ENCODE measurements at regions not wholly inside any gene's neighbourhood (a gene's known extent, or its start where the extent isn't known, plus 50 kb on each side); places are given as distances from the start of the nearest gene placed in this dataset.

DNA sequence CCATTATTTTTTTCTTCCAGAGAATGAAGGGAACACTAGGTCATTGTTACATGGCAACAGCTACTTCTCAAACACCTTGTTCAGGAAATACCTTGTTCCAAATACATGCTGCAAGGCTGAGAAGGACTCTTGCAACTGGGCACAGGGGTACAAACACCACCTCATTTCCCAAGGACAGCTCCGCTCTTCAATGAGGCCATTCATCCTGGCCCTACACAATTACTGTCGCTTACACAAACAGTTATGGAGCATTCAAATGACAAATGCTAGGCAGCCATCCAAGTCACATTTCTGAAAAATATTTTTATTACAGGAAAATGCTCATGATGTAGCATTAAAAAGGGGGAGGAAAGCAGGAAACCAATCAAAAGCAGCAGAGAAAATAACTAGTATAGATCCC is 611.9 kb downstream of the DHX35 start:
- no peak for DNase-seq (ENCODE audit: low read depth in 3 of 3)

DNA sequence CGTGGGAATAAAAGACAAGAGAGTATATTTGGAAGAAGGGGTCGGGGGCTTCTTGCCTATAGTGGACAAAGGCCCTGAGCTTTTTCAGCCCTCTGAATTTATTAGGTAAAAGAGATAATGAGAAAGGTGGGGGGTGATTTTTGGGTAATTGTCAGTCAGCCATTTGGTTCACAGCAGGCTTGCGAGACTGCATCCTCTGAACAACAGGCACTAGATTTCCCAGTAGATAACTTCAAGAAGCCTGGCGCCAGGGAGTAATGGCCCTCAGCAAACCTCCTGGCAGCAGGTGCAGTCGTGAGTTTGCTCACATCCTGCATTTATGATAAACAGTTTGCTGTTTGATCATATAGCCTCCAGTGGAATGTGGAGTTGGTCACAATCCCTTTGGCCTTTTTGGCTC is 609.0 kb downstream of the DHX35 start:
- DNase-seq (ENCODE audit: low read depth in 3 of 3) = no peak

DNA sequence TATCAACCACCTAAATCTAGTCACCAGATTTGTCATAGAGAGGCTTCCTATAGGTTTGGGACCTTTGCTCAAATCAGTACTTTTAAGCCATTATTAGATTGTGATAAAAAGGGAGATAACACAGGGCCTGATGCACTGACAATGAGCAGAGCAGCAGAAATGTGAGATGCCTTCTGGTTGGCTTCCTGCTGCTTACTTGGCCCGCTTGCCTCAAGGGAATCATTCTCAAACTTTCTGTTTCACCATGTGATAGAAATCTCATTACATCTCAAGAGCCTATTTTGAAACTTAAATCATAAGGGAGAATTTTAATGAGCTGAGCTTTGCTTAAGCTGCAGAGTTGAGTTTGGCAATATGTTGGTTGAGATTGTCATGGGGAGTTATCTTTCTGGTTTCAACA is 606.0 kb downstream of the DHX35 start:
- no peak for DNase-seq (ENCODE audit: low read depth in 3 of 3)

DNA sequence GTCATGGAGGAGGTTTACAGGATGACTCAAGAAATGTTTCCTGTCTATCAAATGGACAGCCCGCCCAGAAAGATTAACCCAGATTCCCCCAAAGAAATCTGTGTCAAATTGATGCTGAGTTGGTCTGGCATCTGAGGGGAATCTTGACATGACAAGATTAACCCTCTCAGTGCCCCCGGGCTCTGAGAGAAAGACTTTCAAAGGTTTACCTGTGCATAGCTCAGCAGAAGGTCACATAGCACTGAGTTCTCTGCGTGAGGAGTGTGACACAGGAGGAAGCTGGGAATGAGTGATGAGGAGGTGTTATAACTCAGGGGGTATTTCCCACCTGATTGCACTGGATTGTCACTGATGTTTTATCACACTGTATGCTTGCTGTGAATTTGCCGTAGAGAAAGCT is 601.2 kb downstream of the DHX35 start:
- no peak for DNase-seq (ENCODE audit: low read depth in 3 of 3)

DNA sequence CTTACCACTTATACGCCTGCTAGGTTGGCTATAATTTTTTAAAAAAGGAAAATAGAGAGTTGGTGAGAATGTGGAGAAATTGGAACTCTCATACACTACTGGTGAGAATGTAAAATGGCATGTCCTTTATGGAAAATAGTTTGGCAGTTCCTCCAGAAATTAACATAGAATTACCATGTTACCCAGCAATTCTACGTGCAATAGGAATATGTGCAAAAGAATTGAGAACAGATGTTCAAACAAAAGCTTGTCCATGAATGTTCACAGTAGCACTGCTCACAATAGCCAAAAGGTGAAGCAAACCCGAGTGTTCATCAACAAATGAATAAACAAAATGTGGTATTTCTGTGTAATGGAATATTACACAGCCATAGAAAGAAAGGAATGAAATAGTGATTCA is 592.2 kb downstream of the DHX35 start:
- no peak for DNase-seq (ENCODE audit: low read depth in 3 of 3)

DNA sequence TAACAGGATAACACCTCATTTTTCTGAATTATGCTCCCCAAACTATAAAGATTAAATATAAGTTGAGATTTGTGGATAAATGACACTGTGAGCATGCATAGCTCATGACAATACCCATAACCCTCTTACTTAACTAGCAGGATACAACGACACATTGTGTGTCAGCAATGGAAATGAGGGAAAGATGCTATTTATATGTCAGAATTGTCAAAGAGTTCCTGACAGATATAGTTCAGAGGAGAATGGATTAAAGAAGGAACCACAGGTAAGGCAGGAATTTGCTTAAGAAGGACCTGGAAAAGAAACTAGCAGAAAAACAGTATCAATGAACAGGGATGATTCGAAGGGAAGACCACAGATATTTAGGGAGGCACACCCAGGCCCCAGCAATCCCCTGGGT is 591.0 kb downstream of the DHX35 start:
- DNase-seq (ENCODE audit: low read depth in 3 of 3) = no peak

DNA sequence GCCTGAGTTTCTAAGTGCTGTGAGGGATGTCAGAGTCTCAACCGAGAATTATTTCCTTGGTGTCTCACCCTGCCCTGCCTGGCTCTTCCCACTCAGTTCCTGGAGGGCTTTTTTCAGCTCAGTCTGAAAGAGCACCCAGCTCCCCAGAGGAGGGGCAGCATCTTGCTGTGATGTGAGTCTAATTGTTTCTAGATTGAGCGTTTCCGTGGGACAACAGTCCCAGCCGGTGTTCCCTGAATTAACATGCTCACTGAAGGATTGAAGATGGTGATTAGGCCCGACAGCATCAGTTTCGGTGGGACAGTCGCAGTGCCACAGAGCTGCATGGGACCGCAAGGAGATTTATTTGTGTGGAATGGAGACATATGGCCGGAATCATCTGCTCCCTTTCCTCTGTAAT is 587.6 kb downstream of the DHX35 start:
- DNase-seq (ENCODE audit: low read depth in 3 of 3) = no peak

DNA sequence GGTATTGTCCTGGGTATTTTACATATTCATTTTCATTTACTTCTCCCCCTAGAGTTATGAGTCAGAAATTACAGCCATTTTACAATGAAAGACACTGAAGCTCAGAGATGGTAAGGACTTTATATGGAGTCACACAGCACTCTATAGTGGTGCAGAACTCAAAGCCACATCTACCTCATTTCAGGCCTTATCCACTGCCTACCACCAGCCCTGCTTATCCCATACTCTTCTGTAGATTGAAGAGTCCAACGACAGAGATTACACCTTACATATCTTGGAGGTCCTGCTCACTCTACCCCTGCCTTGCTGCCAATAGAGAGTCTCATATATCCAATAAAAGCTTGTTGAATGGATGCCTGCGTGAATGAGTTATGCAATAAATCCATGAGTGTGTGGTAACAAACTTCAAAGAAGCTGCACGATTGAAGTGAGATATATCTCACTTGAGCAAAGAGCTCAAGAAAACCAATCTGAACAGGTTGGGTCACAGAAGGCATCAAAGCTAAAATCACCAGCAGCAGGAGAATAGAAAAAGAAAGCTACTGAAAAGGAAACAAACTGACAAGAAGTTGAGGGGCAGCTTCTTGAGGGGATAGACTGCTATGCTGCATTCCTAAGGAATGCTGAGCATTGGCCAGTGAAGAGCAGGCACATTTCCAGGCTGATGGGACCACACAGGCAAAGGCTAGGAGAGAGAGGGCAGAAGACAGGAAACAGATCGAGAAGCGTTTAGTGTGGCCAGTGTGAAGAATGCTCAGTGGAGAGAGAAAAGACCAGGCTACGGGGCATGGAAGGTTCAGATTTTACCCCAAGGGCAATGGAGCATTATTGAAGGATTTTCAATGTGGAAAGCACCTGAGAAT is 585.6 kb downstream of the DHX35 start:
- no peak for DNase-seq (ENCODE audit: low read depth in 3 of 3)

DNA sequence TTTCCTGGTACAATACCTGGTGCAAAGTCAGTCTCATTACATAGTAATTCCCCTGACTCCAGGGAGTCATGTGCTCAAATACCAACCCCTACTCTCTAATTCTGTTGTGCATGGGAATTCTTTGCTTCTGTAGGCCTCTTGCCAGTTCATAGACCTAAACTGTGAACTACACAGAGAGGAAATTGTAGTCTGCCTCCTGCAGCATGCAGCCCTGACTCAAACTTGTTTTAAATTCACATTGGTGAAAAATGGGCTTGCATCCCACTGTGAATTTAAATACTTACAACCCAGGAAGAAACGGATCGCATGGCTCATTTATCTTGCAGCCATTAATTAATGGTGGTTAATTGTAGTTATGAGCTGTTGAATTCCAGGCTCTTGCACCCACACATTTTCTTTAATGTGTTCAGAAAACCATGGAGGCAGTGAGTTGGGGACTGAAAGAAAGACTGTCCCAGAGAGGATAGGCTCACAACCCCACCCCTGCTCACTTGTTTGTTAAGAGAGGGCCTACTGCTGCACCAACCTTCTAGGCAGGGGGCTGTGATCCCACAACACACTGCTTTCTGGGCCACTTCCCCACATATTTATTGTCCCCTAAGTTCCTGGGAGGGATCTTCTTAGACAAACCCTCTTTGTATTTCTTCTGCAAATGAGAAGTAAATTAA is 579.1 kb downstream of the DHX35 start:
- no peak for DNase-seq (ENCODE audit: low read depth in 3 of 3)

DNA sequence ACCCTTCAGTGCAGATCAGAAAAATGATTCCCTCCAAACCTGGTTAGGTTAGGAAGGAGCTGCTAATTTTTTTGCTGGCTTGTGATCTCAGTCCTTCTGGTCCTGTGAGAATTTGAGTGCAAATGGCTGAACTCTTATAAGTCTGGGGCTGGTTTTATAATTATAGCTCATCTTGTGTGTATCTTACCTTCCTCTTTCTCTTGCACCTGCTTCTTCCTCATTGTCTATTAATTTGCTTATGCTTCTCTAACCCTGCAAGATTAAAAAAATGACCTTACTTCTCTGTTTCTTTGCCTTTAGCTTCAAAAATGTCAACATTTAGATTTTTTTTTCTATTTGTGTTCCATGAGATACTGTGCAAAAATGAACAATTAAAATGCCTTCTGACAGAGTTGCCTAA is 576.2 kb downstream of the DHX35 start:
- no peak for DNase-seq (ENCODE audit: low read depth in 3 of 3)

DNA sequence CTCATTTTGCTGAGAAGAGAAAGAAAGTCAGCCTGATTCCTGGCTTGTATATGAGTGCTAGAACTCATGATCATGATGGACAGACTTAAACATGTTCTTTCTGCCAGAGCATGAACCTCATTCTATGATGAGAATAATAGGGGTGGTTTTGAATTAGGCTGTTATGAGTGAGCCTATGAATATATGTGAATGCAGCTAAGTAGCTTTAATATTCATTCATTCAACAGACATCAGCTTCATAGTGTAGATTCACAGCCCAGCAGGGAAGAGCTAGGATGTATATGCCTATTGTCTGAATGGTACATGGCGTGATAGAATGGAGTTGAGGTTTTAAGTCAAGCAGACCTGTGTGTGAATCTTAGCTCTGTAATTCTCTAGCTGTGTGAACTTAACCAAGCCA is 573.2 kb downstream of the DHX35 start:
- DNase-seq (ENCODE audit: low read depth in 3 of 3) = no peak

DNA sequence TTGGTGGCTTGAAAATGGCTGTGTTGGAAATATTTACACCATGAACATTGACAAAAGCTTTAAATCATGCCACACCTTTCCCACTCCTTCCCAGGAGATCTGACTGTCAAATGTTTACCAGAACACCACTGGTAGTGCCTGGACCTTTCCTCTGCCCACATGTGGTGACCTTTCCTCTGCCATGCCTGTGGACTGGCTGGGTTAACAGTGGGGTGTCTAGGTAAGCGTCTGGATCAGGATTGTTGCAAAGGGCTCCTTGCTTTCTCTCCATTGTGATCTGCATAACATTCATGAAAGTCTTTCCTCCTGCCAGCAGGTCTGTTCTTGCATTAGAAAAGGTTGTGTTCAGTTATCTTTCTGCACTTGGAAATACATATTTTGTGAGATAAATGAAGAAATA is 572.7 kb downstream of the DHX35 start:
- no peak for DNase-seq (ENCODE audit: low read depth in 3 of 3)

DNA sequence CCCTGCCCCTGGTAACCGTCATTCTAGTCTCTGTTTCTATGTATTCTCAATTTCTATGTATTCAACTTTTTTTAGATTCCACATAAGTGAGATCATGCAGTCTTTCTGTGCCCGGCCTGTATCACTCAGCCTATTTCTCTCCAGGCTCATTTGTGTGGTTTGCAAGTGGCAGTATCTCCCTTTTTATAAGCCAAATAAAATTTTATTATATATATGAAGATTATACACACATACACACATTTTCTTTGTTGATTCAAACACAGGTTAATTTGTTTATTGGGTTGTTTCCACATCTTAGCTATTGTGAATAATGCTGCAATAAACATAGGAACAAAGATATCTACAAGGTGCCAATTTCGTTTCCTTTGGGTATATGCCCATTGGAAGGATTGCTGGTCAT is 571.7 kb downstream of the DHX35 start:
- DNase-seq (ENCODE audit: low read depth in 3 of 3) = no peak

DNA sequence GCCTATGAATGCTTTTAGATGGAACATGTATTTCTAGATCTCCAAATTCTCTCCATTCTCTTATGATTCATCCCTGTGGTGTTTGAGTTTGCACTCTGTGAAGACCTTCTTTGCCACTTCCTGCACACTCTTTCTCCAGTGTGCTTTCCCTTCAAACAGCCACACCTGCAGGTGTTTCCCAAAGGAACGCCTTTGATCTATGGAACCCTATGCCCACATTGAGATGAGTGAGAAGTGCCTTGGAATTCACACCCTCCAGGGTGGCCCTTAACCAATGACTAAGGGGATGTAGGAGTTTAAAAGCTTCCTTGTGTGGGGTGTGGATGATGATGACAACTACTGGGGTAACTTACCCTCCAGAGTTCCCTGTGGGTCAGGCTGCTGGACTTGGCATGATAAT is 570.1 kb downstream of the DHX35 start:
- DNase-seq (ENCODE audit: low read depth in 3 of 3) = no peak

DNA sequence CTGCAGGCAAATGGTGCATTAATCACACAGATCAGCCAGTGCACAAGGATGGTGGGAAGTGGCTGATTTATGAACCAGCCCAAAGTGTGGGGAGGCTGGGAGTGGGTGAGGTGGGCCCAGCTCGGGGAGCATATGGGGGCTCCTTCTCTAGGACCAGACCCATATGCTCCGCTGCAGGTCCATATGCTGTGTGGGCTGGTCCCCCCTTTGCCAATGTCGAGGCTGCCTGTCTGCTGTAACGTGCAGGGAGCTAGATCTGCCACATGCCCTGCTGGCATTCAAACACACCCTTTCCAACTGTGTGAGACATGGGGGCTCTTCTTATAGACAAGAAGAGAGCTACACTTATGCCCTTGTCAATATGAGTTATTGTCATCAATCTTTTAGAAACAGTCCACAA is 566.3 kb downstream of the DHX35 start:
- no peak for DNase-seq (ENCODE audit: low read depth in 3 of 3)

DNA sequence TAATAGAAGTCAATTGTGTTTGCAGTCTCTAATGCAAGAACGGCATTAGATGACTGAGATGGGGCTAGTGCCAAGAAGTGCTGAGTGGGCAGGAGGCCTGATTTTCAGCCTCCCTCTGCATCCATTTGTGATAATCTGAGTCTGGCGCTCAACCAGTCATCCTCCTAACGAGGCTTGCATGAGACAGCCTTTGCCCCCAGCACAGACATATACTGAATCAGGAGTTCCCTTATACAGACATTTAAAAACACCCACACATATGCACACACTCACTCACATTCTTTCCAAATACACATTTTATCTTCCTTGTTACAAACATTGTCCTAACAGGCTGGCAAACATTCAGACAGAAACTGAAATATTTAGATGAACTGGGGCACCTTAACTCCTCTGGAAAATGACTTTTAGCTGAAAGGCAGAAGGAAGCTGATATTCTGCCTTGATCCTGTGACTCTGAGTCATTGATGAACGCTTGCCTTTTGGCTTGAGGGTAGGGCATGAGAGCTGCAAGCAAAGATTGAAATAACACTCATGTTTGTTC is 562.3 kb downstream of the DHX35 start:
- no peak for DNase-seq (ENCODE audit: low read depth in 3 of 3)

DNA sequence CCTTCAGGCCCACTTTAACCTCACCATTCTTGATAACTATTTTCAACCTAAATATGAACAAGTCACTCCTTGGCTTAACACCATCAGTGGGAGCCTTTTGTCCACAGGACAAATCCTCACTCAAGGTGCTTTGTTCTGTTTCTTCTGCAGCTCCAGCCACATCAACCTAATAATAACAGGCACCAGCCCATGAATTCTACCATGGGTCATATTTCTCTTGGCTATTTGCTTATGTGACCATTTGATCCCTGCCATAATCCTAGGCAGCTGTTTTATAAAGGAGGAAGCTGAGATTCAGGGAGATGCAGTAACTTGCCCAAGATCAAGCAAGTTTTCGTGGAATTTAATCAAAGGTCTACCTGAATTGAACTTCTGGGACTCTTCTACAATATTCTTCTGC is 561.3 kb downstream of the DHX35 start:
- no peak for DNase-seq (ENCODE audit: low read depth in 3 of 3)

DNA sequence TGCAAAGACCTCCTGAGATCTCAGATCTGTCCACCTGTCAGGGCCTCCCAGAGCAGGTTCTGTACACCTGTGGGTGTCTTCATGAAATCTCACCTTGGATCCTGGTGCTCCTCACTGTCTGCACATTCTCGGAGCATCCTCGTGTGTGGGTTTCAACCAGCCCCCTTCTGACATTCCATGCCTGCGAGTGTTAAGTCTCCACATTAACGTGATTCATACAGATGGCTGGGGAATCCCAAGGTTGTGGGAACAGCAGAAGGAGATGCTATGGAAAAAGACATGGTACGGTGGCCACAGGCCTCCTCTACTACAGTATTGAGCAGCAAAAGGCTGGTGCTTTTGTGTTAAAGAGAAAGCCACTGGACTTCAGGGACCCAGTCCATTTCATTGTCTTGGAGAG is 556.5 kb downstream of the DHX35 start:
- DNase-seq (ENCODE audit: low read depth in 3 of 3) = no peak

DNA sequence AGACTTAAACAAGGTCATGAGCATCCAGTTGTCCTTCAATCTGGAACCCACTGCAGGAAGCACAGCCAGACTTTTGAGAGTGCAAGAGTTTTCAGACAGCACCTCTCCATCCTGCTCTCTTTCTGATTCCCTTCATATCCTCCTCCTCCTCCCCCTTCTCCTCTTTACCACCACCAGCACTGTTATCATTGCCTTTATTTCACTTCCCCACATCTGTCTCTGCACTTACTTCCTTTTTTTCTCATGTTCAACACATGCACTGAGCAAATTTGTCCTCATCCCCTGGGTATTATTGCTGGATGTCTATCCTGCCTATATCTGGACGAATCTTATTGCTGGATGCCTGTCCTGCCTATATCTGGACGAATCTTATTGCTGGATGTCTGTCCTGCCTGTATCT is 554.8 kb downstream of the DHX35 start:
- no peak for DNase-seq (ENCODE audit: low read depth in 3 of 3)

DNA sequence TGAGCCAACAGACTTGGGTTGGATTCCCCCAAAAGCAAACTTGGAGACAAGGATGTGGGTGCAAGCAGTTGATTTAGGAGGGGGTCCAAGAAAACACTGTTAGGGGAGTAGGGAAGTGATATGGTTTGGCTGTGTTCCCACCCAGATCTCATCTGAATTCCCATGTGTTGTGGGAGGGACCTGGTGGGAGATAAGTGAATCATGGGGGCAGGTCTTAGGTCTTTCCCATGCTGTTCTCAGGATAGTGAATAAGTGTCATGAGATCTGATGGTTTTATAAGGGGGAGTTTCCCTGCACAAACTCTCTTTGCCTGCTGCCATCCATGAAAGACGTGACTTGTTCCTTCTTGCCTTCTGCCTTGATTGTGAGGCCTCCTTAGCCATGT is 542.6 kb downstream of the DHX35 start:
- no peak for DNase-seq (ENCODE audit: low read depth in 3 of 3)

DNA sequence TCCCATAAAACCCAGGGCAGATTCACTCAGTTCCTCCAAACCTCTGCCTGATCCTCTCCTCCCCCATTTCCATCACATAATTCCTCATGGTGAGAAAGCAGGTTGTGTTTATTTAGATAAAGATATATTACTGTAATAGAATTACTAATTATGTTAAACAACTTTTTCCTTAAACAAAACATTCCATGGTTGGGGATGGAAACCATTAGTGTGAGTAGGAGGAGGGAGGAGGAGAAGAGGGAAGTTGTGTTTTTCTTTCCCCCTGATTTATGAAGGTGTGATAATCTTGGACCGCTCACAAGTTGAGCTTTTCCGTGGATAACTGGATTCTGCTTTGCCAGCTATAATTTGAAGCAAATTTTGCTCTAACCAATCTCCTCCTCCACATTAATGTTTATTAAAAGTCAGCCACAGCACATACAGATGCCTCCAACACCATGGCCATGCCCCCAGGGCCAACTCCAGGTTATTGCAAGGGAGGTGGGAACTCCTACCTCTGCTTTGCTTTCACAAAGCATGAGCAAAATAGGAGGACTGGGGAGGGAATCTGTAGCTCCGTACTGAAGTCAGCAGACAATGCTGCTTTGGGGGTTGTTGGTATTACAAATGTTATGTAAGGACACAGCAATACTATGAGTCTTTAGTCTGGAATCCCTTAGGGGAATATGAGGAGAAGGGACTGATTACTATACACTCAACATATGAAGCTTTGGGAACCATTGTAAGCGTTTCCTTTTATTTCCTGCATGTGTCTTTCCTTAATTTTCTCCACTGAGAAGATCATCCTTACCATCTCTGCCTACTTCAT is 542.0 kb downstream of the DHX35 start:
- no peak for DNase-seq (ENCODE audit: low read depth in 3 of 3)

DNA sequence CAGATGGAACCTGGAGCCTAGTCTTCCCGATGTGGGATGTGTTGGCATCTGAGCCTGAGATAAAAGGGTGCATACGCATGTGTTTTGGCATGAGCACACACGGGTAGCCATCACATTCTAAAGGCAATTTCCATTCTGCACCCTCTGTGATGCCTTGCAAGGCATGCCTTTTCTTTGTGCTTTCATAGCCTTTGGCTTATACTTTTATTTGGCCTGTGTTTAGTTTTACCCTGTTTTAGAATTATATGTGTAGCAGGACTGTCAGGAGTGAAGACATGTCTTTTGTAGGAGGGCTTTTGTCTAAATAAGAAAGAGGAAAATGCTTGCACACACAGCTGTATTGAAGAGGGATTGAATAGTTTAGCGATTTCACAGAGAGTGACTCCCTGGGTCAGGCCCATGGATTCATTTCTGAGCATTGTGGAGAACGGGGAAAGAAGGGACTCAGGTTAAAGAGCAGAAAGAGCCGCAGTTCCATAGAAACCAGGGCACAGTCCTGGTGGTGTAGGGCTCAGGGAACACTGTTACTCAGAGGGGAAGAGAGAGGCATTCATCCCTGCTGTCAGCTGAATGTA is 530.2 kb downstream of the DHX35 start:
- DNase-seq (ENCODE audit: low read depth in 3 of 3) = no peak

Data from stimulated activated CD4-positive, alpha-beta T cell treated with anti-CD3 and anti-CD28 coated beads, TNF-alpha, amount 100 ng/mL, for 24 hours (primary cell).